8988T (cell line): ENCODE measurements at regions not wholly inside any gene's neighbourhood (a gene's known extent, or its start where the extent isn't known, plus 50 kb on each side); places are given as distances from the start of the nearest gene placed in this dataset.
"Not testable (repeated sequence)": the region's sequence is repeated elsewhere in the genome, so short reads cannot be mapped to it uniquely, and the experiment has no call there.

ENCODE experiments used
- DNase-seq: peaks from one replicate; pipeline ENCODE4 v3.0.0; 2011

DNA sequence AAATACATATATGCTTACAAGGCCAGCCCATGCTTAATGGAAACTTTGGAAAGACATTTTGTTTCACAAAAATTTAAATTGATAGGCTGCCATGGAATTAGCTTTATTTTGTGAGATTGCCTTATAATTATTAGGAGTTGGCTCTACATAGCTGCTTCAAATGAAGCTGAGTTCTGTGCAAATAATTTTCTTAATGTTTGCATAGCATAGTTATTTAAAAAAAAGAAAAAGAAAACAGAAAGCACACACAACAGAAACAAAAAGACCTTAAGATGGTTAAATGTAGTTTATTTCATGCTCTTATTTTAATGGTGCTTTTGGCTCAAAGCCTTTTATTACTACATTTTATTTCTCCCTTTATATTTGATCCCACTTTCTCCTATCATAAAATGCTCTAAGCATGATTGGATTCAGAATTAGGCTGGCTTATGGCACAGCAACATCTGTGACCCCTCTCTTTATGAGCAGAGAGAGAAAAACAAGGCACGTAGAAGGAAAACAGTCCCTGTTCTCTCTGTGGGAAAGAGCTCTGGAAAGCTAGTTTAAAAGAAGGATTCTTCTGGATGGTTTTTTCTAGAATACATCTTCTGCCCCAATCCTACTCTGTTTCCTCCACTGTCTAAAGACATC lies 530.5 kb downstream of the NTRK2 start:
- DNase-seq: no peak

- DNase-seq: no peak
Observed at GRCh38 chr9:85192750-85193149, 523.2 kb downstream of the NTRK2 start.

- no peak for DNase-seq
Observed at GRCh38 chr9:85186218-85186585, 516.7 kb downstream of the NTRK2 start.

DNA sequence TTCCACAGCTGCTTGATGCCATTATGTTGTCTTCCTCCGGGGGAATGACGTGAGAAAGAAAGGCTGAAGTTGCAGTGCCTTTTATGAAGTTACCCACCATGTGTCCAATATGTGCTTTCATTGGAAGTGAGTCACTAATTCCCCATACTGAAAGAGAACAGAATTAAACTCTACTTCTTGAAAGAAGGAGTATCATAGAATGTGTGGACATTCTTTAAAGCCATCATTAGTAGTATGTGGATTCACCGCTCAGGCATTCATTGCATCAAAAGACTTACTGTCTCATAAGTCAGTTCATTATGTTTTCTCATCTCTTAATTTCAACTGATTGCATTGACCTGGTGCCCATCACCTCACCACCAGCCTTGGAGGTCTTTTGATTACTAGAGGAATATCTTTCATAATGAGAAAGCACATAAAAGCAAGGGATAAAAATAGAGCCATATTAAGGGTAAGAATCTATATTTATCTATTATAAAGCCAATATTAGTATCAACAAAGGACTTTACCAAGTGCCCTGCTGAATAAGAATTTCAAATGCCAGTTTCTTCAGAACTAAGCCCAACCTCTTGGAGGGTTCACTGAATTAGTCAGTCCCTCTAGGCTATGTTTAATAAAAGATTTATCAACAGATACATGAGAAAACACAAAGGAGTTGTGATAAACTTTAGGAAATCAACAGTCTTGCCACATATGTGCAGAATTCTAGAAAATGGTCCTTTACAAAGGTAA lies 516.1 kb downstream of the NTRK2 start:
- DNase-seq: no peak

DNA sequence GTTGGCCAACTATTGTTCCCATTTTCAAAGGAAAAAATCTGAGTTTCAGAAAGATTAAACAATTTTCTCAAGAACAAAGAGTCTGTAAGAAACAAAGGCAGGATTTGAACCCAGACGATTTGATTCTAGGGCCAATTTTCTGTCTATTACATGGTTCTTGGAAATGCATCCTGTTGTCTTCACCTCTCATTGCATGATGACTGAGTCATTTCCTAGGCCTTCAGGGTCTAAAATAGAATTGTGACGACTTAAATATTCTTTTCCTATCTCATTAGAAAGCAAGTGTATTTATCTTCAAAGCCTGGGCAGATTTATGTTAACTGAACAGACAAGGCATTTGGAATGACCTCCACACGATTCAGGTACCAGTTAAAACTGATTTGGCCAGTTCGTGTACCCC lies 512.9 kb downstream of the NTRK2 start:
- no peak for DNase-seq

- no peak for DNase-seq
Observed at GRCh38 chr9:85178474-85178873, 508.9 kb downstream of the NTRK2 start.

GRCh38 chr9:85173967-85174366 lies 504.4 kb downstream of the NTRK2 start:
- DNase-seq: no peak

DNA sequence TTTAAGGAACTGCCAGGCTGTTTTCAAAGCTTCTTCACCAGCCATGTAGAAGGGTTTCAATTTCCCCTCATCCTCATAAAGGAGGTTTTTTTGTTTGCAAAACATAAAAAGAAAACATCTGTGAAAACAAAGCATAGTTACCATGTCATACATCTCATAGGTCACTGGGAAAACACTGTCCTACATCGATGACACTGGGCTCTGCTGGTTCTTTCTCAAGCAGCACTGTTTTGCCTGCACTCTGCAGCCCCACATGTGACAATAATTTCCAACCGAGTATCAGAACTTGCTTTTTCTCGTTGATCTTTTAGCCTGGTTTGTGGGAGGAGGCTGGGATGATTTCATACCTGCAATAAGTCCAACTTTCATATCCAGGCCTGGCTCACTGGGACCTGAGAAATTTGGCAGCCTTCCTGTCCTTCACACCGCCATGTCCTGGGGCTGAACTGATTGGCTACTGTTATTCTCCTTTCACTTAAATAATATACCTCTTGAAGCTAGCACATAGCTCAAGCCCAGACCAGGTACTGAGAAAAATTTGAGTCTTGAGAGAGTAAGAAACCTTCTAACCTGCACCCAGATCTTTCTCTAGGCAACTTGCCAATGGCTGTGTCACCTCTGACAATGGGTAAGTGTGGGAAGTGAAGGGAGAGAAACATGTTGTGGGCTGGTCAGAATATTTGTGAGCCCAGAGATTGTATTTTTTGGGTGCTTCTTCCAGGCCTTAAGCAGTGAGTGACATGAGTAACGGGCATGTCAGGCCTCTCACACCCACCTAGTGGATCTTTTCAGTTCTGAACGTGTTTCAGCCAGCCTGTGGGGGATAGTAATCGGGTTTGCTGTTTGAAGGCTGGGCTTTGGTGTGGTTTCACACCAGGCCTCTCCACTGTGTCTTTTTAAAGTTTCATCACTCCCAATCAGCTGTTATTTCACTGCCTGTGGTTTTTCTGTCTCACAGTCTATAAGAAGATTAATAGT lies 502.8 kb downstream of the NTRK2 start:
- DNase-seq: no peak

DNA sequence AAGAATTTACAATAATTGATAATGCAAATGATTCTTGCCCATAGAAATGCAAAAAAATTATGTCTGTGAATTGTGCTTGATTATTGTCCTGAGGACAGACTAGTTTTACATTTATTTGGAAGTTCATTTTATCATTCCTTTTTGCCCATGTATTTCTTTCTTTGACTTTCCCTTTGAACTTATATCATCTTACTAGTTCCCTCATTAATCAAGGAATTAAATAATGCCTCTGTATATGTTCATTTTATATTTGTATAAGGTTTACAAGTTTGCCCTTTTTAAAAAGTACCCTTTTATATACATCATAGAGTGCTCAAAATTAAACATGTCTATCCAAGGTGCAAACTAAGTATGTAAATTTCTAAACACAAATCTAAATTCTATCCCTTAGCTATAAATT lies 501.6 kb downstream of the NTRK2 start:
- DNase-seq: no peak

DNA sequence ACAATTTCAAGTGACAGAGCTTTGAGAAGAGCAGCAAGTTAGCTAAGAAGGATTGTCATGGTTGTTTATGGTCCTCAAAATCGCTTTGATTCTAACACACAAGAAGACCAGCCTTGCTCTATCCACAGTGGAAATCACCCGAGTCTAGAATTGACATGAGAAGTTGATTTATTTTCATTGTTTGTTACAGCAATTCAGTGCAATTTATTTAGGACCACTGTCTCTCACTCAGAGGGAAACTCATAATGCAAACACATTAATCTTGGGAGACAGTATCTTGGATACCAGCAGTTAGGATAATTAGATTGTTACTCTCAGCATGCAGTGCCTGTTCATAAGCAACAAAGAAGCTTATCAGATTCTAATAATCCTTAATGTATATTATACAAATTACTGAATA lies 498.9 kb downstream of the NTRK2 start:
- DNase-seq: no peak

DNA sequence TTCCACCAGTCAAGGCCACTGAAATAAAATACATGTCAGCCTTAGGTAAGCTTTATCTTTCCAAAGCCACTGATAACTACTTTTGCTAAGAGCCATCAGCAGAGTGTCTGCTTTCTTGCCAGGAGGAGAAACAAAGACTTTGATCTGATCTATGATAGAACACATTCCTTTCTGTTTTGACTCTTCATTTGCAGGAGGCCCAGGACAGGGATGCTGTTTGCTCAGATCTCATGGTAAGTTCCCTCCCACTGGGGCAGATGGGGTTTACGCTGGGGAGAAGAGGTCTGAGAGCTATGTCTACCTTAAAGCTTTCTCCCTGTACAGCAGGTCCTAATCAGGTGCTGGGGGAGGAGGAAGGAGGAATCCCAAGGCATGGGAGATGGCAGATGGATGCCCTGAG lies 497.6 kb downstream of the NTRK2 start:
- DNase-seq: no peak

- DNase-seq: no peak
Observed at GRCh38 chr9:85163825-85164224, 494.3 kb downstream of the NTRK2 start.

DNA sequence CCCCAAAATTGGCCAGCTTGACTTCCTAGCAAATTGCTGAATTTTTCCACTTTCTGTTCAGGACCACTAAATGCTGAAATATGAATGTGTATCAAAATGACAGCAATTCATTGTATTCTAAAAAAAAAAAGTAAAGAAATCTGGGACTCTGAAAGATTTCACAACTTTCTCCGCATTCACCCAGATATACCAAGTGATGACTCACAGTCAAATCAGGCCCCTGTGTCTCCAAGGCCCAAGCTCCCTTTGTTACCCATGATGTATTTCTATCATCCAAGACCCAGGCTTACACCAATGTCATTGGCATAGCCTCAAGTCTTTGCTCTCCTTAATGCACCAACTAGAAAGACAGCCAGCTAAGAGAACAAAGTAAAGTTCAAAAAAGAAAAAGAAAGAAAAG lies 493.9 kb downstream of the NTRK2 start:
- DNase-seq: no peak

- no peak for DNase-seq
Observed at GRCh38 chr9:85162822-85163221, 493.3 kb downstream of the NTRK2 start.

DNA sequence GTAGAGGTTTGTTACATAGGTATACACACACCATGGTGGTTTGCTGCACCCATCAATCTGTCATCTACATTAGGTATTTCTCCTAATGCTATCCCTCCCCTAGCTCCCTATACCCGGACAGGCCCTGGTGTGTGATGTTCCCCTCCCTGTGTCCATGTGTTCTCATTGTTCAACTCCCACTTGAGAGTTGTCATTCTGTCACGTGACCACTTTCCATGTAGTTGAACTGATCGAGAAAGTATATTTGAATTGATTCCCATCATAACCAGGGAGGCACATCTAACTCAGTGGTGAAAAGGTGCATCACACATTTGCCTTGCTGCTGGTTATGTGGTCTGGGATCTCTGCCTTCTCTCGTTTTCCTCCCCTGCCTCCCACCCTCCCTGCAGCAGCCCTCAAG lies 491.4 kb downstream of the NTRK2 start:
- DNase-seq: not testable (repeated sequence)

DNA sequence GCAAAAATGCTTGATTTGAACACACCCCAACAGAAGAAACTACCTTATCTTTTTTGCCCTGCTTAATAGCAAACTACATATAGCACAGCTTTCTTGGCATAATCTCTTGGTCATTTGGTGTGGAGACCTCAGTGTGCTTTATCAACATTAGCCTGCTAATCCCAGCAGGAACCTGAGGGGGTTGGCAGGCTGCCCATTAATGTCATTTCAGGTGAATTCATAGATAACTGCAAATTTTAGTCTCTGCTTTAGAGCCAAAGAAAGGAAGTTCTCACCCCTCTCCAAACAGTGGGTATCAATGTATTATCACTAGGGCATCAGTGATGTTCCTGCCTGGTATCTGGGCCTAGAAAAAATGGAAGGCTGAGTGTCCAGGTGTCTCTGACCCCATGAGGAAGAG lies 489.0 kb downstream of the NTRK2 start:
- no peak for DNase-seq

GRCh38 chr9:85157772-85158171 lies 488.2 kb downstream of the NTRK2 start:
- DNase-seq: no peak

DNA sequence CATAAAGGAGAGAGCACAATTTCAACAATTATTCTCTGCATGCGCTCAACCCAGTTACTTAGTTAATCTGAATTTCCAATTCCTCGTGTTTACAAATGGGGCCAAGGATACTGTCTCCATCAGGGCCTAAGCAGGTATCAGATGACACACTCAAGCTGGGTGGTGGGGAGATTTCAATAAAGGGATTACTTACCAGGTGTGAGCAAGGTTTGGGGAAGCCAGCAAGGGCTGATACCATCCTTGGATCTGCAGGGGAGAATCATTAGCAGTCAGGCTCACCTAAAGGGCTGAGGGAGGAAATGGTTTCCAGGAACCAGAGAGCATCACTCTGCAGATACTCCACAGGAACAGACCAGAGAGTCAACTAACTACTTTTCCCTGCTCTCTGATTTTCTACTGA lies 487.1 kb downstream of the NTRK2 start:
- DNase-seq: no peak

- no peak for DNase-seq
Observed at GRCh38 chr9:85155352-85155751, 485.8 kb downstream of the NTRK2 start.

- DNase-seq: no peak
Observed at GRCh38 chr9:85151741-85152140, 482.2 kb downstream of the NTRK2 start.

- no peak for DNase-seq
Observed at GRCh38 chr9:85151162-85151561, 481.6 kb downstream of the NTRK2 start.

DNA sequence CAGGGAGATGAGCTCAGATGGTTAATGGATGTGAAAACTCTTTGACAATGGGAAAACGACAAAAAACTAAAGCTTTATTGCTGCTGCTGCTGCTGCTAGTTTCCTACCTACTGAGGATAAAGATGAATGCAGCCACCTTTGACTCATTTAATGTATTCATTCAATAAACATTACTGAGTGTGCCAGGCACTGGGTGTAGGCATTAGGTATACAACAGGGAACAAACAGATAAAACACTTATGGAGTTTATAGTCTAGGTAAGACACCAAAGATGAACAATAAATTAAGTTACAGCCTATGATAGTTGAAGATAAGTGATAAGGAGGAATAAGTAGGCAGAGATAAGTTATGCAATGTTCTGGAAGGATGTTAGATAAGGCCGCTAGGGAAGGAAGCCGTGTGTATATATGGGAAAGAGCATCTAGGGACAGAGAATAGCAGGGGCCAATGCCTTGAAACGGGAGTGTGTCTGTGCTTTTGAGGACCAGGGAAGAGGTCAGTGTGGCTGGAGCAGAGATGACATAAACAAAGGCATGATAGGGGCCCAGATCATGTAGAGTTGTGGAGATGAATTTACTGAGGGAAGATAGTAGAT lies 477.6 kb downstream of the NTRK2 start:
- no peak for DNase-seq

- DNase-seq: no peak
Observed at GRCh38 chr9:85142968-85143367, 473.4 kb downstream of the NTRK2 start.
